ENCODE measurements at regions not wholly inside any gene's neighbourhood (a gene's known extent, or its start where the extent isn't known, plus 50 kb on each side); places are given as distances from the start of the nearest gene placed in this dataset.

- DNase-seq (ENCODE audit: low spot score), result no peak
These were observed 618.8 kb upstream of the KLF4 start for GRCh38 chr9:108108280-108108851.

- no peak for DNase-seq (ENCODE audit: low spot score)
These were observed 616.3 kb upstream of the KLF4 start for GRCh38 chr9:108105885-108106284.

GRCh38 chr9:108104991-108105390 is 615.4 kb upstream of the KLF4 start:
- DNase-seq (ENCODE audit: low spot score), result no peak

DNA sequence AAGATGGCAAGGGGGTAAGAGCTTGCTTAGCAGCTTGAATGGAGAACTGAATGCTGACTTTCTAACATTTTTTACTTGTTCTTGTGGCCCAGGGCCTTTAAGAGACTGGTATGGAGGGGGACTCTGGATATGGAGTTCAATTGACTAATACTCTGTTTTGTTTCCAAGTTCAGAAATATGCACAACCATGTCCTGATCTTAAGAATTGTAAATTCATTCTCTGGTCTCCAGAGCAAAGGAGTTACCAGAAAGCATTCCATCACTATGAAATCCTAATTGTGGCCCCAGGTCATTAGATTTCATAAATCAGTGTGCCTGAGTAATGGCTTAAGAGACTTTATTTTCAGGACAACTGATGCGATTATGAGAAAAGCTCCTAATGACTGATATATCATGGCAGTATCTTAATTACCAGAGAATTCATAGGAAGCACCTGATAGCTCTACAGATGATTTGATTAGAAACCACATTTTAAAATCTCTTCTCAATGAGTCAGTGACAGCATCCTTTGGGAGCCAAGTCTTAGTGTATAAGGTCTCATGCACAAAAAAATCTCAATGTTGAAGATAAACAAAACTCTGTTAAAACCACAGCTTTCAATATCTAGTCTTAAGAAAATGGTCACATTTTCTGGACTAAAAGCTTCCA is 613.6 kb upstream of the KLF4 start:
- DNase-seq (ENCODE audit: low spot score), result no peak

DNA sequence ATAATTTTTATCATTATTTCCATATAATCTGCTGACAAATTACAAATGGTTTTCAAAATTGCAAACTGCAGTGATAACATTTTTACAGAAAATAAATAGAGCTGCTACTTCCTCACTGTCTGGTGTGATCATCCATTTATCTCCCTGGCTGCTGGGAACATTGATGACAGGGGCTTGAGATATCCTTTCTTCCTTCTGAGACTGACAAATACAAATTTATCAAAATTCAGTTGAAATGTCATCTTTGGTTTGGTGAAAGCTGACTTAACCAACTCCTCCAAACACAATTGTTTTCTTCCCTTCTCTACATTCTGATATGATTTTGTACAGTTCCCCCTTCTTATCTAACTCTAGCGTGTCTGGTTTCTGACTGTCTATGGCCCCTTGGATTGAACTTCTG is 611.8 kb upstream of the KLF4 start:
- no peak for DNase-seq (ENCODE audit: low spot score)

DNA sequence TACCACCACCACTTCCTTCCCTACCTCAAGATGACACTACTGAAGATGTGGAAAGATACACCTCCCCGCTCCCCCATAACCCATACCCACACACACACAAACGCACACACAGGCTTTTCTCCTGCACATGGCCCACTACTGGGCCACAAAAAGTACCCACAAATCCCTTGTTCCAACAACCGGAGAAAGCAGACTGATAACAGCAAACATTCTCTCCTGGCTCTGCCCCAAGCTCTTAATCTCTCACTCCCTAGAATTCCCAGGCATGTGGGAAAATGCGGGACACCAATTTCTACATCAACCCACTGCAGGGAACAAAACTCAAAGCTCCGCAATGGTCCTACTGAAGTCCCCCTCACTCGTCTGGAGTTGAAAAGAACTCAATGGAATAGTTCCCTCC is 611.0 kb upstream of the KLF4 start:
- DNase-seq (ENCODE audit: low spot score), result no peak

- no peak for DNase-seq (ENCODE audit: low spot score)
These were observed 610.3 kb upstream of the KLF4 start for GRCh38 chr9:108099854-108100253.

- DNase-seq (ENCODE audit: low spot score), result no peak
These were observed 605.9 kb upstream of the KLF4 start for GRCh38 chr9:108095496-108095895.

DNA sequence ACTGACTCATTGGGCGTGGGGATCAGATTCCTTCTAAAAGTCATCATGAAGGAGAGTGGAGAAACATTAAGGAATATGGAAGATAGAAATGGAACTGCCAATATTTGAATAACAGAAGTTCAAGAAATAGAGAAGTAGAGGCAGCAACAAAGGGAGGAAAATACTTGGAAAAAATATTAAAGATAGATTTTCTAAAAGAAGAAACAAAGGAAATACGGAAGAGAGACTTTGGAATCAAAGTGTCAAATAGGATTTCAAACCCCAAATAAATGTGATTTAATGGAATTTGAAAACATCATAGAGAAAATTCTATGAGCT is 605.1 kb upstream of the KLF4 start:
- DNase-seq (ENCODE audit: low spot score), result no peak

- peak; percentile 86 for DNase-seq (ENCODE audit: low spot score)
These were observed 604.5 kb upstream of the KLF4 start for GRCh38 chr9:108093773-108094675.

- DNase-seq (ENCODE audit: low spot score), result no peak
These were observed 599.3 kb upstream of the KLF4 start for GRCh38 chr9:108088916-108089315.

- DNase-seq (ENCODE audit: low spot score), result no peak
These were observed 598.2 kb upstream of the KLF4 start for GRCh38 chr9:108087781-108088180.

DNA sequence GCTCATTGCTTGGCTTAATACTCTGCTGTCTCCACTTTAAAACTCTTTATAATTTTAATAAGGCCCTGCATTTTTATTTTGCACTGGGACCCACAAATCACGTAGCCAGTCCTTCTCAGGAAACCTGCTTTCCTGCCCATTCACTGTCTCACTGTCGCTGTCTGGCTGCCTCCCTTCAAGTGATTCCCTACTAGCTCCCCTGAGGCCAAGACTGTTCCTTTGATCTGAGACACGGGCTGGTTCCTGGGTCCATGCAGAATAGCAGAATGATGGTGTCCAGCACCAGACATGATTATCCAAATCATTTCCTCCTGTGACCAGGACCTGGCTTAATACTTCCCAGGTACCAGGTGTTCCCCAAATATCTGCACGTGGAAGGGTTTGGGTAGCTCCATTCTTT is 597.1 kb upstream of the KLF4 start:
- no peak for DNase-seq (ENCODE audit: low spot score)

- DNase-seq (ENCODE audit: low spot score), result no peak
These were observed 595.7 kb upstream of the KLF4 start for GRCh38 chr9:108085294-108085693.

DNA sequence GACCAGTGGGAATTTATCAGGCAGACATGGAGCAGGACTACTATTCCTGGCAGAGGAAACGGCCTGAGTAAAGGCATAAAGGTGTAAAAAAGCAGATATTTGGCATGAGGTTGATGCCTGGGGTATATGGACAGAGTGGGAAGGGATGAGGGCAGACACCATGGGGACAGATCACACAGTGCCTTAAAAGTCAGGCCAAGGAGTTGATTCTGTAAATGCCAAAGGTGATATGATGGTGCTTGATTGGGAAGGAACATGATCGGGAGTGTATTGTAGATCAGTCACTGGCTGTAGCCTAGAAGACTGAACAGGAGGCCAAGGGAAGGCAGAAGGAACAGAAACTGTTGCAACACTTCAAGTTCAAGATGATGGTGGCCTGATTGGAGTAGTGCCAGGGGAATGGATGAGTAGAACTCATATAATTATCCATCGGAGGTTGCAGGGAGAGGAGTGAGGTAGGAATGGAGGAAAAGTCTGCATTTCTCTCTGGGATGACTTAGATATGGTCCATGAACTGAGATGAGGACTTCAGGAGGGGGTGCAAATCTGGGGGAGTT is 594.3 kb upstream of the KLF4 start:
- no peak for DNase-seq (ENCODE audit: low spot score)

GRCh38 chr9:108083160-108083750 is 593.7 kb upstream of the KLF4 start:
- no peak for DNase-seq (ENCODE audit: low spot score)

DNA sequence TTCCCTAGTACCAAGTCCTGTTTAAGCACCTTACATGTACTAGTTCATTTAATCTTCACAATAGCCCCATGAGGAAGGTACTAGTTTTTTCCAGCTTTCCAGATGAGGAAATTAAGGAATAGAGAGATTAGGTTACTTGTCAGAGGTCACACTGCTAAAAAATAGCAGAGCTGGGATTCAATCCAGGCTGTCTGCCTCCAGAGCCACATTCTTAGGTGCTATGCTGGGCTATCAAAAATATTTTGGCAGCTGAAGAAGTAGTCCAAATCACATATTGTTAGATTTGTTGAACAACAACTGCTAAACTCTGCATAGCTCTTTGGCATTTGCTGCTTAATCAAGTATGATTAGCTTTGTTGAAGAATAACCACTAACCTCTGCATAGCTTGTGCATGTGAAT is 591.5 kb upstream of the KLF4 start:
- DNase-seq (ENCODE audit: low spot score), result no peak

- DNase-seq (ENCODE audit: low spot score), result no peak
These were observed 590.7 kb upstream of the KLF4 start for GRCh38 chr9:108080285-108080684.

DNA sequence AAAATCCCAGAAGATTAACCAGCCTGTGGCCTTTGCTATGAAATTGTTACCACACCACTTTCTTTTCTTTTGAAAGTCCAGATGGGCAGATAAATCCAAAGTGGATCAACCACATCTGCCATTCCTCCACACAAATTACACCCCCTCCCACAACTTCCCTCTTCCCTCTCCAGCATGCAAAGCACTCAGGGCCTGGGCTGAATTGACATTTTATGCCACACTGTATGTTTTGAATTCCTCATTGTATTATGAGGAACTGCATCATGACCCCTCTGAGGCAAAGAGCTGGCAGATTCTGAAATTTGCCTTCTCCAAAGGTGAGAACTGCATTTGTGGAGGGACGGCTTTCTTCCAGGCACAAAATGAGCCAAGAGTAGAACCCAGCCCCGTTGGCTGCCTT is 589.2 kb upstream of the KLF4 start:
- no peak for DNase-seq (ENCODE audit: low spot score)

GRCh38 chr9:108078375-108078774 is 588.8 kb upstream of the KLF4 start:
- DNase-seq (ENCODE audit: low spot score), result peak; percentile 28

DNA sequence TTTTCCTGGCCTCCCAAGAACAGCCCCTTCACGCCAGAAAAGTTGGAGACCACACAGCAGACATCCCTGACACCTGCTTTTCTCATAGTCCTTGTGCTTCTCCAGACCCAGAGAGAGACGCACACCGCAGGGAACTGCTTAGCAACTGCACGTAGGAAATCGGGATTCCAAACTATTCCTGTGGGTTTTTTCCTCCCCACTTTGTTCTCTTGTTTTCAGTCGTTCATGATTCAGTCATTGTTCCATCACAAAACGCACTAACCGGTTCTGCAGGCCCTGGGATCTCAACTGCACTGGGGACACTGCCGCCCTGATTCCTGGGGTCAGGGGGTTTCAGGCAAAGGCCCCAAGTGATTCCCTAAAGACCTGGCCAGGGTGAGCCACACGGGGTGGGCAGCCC is 588.0 kb upstream of the KLF4 start:
- no peak for DNase-seq (ENCODE audit: low spot score)

- DNase-seq (ENCODE audit: low spot score), result no peak
These were observed 585.3 kb upstream of the KLF4 start for GRCh38 chr9:108074900-108075299.

DNA sequence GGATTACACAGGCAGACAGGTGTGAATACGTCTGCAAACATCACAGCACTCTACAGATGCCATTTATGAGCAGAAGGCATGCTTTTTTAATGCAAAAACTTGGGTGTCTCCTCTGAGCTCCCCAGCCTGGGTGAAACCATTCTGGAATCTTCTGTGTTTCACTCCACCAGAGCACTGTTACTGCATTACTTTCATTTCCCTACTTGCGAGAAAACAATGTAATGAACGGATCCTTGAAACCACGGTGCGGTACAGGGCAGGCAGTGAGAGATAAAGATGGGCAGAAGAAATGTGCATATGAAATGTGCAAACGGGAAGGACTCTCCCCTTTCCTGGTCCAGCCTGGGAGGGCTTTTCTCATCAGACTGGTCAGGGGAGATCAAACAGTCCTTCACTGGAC is 584.3 kb upstream of the KLF4 start:
- no peak for DNase-seq (ENCODE audit: low spot score)

All from mucosa of gallbladder (tissue), 1 donor.